GM03348 (cell line): ENCODE measurements at regions not wholly inside any gene's neighbourhood (a gene's known extent, or its start where the extent isn't known, plus 50 kb on each side); places are given as distances from the start of the nearest gene placed in this dataset.
"Not testable (repeated sequence)": the region's sequence is repeated elsewhere in the genome, so short reads cannot be mapped to it uniquely, and the experiment has no call there.

ENCODE experiments used
- DNase-seq: peaks from one replicate; pipeline ENCODE4 v3.0.0; 2012; ENCODE audit warnings: low spot score

GRCh38 chr3:176628101-176628639, 569.1 kb downstream of the TBL1XR1 start:
- DNase-seq, result no peak

DNA sequence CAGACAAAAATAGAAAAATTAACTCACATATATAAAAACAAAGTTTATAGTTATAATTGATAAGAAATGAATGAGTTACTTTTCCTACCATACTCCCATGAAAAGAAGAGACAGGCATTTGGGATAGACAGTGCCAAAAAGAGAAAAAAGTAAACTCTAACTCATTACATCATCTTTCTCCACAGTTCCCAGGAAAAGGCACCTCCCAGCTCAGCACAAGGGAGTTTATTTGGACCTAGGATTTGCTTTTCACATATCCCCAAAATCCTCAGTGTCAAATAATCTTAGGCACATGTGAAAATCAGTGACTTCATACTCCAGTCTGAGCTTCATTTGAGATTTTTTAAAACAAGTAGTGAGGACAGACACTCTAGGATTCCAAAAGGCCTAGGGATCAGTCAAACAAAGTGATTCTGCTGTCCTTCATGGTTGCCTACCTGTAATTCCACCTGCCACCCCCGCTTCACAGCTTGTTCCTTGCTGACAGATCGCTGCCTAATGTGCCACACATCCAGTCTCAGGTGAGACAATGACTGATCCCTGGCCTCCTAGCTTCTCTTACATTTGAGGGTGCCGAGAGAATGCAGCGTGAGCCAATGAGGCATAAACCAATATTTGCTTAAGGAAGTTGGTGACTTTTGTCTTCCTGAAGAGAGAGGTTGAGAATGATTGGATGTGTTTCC, 573.7 kb downstream of the TBL1XR1 start:
- DNase-seq, result no peak

DNA sequence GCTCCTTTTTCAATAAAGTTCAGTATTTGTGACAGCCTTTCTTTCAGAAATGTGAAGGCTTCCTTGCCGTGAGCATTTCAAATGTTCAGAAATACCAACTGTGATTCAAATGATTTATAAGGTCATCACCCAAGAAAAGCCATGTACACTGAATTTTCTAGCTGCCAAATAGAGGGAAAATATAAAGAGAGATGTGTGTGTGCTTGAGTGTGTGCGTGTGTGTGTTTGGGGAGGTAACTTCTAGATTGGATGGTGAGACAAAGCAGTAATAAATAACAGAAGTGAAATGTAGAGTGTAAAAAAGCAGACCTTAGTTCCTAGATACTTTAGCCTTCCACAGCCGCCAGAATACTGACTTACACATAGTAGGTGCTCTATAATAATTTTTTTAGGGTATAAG, 577.4 kb downstream of the TBL1XR1 start:
- DNase-seq, result no peak

DNA sequence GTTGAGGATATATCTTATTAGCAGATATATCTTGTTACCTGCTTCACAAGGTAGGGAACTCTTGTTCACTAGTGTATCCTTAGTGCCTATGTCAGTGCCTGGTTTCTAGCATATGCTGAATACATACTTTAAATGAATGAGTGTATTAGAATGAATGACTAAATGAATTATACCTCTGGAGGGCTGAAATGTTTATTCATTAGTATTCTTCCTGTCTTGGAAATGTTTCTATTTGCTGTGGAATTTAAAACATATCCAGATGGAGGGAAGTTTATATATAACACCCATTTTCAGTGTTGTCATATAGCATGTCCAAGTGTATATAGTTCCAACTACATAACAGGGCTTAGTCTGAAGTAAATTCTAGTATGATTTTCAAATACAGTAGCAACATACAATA, 581.5 kb downstream of the TBL1XR1 start:
- DNase-seq, result no peak

DNA sequence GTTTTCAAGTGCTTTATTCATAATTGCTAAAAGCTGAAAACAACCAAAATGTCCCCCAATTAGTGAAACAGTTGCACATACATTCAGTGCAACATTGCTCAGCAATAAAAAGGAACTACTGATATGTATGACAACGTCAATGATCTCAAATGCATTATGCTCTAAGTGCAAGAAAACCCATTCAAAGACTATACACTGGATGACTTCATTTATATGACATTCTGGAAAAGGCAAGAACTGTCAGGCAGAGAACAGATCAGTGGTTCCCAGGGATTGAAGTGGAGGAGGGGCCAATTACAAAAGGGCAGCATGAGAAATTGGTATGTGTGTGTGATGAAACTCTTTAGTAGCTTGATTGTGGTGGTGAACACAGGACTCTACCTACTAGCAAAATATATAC, 585.6 kb downstream of the TBL1XR1 start:
- DNase-seq, result no peak

- no peak for DNase-seq
Measured at GRCh38 chr3:176609361-176609760, 587.9 kb downstream of the TBL1XR1 start.

GRCh38 chr3:176605553-176605952, 591.7 kb downstream of the TBL1XR1 start:
- not testable (repeated sequence) for DNase-seq

DNA sequence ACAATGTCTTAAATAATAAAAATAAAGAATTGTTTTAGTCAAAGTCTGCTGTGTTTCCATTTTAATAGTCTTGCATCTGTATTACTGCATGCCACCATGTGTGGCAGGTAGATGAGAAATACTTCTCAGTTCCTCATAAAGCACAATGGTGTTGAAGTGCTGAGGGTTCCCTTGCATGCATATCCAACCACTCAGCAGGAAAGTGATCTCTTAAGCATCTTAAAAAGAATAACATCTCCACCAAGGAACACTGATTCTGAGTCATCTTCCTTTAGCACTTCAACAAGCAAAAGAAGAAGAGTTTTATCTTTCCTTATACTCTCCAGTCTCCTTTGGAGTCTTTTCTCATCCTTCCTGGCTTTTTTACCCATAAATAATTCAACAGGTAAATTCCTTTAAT, 602.0 kb downstream of the TBL1XR1 start:
- DNase-seq, result peak; percentile 13

DNA sequence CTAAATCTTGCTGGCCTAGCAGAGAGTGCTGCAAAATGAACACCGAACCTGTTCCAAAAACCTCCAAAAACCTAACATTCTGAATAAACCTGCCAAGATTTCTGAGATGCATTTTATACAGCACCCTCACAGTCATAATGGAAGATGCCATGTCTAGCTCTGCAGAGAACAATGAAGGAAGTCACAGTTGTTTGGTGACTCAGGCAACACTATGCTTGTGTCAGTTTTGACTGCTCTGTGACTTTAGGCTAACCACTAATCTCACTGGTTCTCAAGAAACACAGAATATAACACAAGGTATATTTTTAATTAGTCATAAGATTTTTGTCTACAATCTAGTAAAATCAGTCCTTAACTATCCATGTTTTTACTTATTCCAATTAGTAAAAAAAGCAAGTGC, 606.6 kb downstream of the TBL1XR1 start:
- no peak for DNase-seq

DNA sequence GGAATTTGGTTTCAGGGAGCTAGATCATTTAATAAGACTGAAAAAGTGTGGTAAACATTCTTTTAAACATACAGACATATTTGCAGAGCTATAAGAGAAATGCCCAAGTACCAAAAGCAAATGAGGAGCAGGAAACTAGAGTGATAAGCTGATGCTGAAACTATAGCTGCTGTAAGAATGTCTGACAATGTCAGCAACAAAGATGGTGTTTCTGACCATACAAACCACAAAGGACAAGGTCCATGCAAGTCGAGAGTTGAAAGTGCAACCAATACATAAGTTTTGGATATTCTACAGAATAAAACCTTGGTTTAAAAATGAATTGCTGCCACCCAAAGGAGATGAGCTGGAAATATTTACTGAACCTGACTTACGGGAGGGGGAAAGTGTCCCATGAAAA, 610.2 kb downstream of the TBL1XR1 start:
- DNase-seq, result no peak

DNA sequence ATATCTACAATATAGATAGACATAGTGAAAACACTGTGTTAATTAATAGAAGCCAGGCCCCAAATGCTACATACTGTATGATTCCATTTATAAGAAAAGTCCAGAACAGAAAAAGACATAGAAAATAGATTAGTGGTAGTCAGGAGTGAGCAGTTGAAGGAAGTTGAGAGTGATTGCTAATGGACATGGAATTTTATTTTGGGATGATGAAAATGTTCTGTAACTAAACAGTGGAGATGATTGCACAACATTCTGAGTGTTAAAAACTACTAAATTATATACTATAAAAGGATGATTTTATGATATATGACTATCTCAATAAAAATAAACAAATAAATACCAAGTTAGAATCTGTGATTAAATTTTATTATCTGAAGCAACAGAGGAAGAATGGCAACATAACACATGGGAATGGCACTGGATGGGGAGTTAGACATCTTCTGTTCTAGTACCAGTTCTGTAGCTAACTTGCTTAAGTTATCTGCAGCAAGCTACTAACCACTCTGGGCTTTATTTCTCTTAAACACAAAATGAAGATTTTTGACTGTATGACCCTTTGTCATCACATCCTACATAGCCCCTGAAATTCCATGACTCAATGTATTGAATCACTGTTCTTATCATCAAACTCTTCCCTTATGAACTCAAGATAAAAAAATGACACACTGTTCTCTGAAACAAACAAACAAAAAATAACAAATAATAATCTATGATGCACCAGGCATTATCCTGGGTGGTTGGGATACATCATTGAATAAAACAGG, 612.7 kb downstream of the TBL1XR1 start:
- DNase-seq, result peak; percentile 42

DNA sequence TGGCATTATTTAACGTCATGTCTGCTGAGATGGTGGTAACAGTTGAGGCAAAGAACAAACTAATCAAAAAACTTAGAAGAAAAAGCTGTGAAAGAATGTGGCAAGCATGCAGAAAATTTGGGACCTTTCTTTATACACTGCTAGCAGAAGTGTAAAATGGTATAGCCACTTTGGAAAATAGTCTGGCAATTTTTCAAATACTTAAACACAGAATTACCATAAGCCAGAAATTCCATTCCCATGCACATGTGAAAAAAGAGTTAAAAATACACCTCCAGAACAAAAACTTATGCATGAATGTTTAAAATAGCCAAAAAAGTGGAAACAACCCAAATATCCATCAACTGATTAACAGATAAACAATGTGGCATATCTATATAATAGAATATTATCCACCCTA, 613.3 kb downstream of the TBL1XR1 start:
- no peak for DNase-seq

- no peak for DNase-seq
Measured at GRCh38 chr3:176581589-176581988, 615.7 kb downstream of the TBL1XR1 start.

GRCh38 chr3:176579711-176580185, 617.5 kb downstream of the TBL1XR1 start:
- peak; percentile 48 for DNase-seq

GRCh38 chr3:176578316-176578715, 619.0 kb downstream of the TBL1XR1 start:
- DNase-seq, result no peak

GRCh38 chr3:176577447-176577846, 619.8 kb downstream of the TBL1XR1 start:
- DNase-seq, result no peak

GRCh38 chr3:176574786-176575185, 622.5 kb downstream of the TBL1XR1 start:
- DNase-seq, result peak; percentile 24

- no peak for DNase-seq
Measured at GRCh38 chr3:176571926-176572325, 625.4 kb downstream of the TBL1XR1 start.

DNA sequence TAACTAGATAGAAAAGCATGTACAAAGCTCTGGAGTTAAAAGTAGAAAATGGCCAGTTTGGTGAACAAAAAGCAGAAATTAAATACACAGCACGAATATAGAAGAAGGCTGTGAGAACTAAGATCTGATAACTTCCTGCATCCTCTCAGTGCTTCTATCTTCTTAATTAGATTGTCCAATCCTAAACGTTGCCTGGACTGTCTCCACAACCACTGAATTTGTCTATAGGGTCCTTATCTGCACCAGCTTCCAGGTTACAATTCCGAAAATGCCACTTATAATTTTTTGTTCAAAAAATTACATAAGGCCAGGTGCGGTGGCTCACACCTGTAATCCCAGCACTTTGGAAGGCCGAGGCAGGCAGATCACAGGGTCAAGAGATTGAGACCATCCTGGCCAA, 626.3 kb downstream of the TBL1XR1 start:
- DNase-seq, result no peak

GRCh38 chr3:176568189-176568588, 629.1 kb downstream of the TBL1XR1 start:
- DNase-seq, result no peak

GRCh38 chr3:176566757-176567156, 630.5 kb downstream of the TBL1XR1 start:
- DNase-seq, result peak; percentile 18

GRCh38 chr3:176562331-176562730, 635.0 kb downstream of the TBL1XR1 start:
- DNase-seq, result no peak

DNA sequence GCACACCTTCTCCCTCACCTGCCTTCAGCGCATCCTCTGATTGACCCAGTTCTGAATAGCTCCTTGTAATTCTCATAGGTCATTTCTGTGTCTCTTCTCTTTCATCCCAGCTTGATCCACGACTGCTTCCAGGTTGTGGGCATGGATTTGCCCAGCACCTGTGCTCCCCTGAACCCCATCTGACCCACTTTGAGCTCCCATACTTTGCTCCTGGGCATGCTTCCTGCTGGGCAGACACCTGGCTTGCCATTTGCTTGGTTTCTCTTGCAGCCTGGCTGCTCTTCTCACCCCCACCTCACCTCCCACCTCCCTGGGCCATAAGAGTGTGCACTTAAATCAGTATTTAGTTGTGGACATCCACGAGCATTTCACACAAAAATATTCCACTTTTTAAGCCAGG, 635.5 kb downstream of the TBL1XR1 start:
- no peak for DNase-seq
